NCI-H2196 treated with DMSO at 0.1 percent for 48 hours (cell line): ENCODE measurements at regions not wholly inside any gene's neighbourhood (a gene's known extent, or its start where the extent isn't known, plus 50 kb on each side); places are given as distances from the start of the nearest gene placed in this dataset.
"Not testable (repeated sequence)": the region's sequence is repeated elsewhere in the genome, so short reads cannot be mapped to it uniquely, and the experiment has no call there.

Experiments used
- DNase-seq: peaks from one replicate; lab custom pipeline; 2025; ENCODE audit not compliant: unreplicated experiment; lab: John Stamatoyannopoulos, UW

DNA sequence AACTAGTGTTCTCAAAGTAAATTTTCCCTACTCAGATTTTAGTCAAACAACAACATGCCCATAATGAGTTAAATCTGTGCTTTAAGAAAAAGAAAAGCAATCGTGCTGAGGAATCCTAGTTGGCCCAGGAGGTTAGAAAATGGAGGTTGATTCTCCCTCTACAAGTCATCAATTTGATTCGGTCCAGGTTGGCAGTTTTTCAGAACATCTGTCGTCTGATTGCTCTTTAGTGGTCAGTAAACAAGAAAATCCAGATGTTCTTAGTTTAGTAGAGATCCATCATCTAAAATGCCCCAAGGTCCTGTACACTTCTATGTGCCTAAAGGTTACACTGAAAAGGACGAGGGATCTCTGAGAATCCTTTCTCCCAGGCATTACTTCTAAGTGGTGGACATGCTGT is 659.2 kb downstream of the MTRR start:
- DNase-seq, result no peak

DNA sequence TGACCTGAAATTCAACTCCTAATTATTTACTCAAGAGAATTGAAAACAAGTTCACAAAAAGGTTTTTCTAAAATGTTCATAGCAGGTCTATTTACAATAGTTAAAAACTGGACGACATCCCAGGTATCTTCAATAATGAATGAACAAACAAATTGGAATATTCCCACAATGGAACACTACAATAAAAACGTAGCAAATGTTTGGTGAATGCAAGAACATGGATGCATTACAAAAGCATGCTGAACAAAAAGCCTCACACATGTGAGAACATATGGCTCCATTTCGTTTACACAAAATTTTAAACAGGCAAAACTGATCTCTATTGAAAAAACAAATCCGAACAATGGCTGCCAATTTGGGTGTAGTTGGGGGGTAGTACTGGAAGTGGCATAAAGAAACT is 669.9 kb downstream of the MTRR start:
- no peak for DNase-seq

DNA sequence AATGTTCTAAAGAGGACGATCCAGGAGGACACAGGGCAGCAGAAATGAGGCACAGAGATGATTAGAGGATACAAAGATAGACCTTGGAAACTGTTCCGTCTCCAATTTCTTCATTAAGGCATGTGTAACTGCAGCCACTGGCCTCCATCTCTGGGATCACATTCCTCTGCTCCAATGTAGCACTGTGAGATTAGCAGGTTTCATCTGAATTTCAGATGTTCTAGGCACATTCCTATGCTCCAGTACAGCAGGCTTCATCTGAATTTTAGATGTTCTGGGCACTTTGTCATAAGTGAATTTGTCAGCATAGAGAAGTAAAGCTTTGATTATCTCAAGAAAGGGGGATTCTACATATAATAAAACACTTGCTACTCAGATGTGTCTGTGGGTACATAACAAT is 671.4 kb downstream of the MTRR start:
- no peak for DNase-seq

DNA sequence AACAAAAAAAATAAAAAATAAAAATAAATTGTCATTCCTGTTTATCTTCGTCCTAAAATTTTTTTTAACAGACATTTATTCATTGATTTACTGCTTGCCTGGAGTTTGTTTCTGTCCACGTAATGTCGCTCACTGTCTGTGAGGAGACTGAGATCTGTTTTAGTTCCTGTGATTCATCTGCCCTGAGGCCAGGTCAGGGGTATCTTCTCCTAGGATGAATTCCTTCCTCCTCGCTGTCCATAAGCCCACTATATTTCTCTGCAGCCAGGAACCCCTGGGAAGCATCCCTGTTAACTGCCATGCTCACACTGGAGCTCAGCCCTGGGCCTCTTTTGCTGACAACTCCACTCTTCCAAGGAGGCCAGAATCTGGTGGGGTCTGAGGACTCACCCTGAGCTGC is 682.0 kb downstream of the MTRR start:
- no peak for DNase-seq

DNA sequence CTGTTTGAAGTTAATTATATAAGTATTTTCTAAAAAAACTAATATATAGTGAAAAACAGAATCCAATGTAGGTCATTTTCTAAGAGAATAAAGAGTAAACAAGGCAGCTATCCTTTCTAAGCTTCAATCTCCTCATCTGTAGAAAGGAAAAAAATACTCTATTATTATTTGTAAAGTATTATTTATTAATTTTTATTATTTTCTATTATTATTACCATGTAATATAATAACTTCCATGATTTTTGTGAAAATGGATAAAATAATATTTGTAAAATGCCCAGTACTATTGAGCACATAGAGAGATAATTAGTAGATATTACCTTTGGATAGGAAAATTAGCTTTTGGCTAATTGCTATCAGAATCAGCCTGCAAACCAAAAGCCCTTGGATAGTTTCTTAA is 684.4 kb downstream of the MTRR start:
- DNase-seq, result no peak

DNA sequence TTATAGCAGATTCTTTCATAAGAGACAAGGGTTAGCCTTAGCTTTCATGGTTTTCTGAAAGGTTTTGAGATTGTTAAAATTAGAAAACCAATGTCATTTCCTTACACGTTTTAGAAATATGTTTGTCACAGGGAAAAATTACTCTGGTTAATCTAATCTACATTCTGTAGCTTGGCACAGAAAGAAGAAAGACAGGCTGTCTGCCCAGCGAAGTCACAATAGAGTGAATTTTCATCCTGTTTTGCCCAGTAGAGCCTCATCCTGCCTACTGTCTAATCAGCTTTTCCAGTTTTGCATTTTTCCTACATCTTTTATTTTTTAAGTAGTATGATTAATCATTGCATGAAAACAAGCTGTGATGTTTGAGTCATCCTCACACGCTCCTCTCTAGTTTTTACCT is 688.8 kb downstream of the MTRR start:
- no peak for DNase-seq

DNA sequence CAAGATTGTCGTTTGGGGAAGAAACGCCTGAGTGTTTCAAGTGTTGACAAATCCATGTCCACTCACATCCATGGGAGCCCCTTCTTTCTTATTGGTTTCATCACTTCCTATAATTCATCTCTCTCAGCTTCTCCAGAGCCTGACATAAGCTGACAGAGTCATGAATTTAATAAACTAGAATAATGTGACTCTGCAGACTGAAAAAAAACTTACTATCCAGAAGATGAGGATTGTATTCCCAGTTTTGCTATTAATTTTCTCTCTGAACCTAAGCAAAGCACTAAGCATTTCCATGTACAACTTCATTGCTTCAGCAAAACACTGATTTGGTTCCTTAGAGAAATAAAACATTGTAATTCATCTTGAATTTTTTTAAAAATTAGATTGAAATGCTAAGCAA is 691.8 kb downstream of the MTRR start:
- no peak for DNase-seq

DNA sequence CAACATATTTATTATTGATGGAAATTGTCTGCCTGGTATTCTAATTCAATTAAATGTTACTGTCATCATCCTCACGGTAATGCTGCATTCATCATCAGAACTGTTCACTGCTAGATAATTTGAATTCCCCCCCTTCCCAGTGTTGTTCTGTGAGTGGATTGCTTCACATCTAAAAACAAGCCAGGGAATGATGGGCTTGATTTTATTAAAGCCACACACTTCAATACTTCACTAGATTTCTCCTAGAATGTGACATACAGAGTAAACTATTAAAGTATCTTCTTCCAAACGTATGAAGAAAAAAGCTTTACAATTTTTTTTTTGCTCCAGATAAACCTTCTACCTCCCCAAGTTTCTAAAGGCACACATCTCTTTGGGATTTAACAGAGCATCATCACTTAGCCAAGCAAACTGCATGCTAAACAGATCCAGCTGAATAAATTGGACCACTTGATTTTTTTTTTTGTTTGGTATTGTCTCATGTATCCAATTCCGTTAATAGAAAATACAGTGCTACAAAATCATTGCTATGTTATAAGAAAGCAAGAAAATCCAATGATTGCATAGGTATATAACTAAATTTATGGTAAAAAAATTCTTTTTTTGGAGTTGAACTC is 692.4 kb downstream of the MTRR start:
- no peak for DNase-seq

DNA sequence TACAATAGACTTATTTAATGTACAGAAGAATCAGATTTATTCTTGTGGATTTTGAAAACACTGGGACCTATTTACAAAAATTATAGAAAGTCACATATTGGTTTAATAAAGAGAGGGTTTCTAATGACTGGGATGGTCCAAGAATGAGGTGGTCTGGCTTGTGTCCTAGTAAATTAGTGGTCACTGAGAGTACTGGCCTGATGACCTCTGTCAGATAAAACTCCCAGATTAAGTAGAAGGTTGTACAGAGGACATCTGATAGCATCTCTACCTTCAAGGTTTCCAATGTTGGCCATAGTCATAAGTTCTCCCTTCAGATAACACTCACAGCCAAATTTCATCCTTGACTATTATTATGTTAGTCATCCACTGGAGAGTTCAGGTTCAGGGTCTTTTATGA is 692.9 kb downstream of the MTRR start:
- no peak for DNase-seq

DNA sequence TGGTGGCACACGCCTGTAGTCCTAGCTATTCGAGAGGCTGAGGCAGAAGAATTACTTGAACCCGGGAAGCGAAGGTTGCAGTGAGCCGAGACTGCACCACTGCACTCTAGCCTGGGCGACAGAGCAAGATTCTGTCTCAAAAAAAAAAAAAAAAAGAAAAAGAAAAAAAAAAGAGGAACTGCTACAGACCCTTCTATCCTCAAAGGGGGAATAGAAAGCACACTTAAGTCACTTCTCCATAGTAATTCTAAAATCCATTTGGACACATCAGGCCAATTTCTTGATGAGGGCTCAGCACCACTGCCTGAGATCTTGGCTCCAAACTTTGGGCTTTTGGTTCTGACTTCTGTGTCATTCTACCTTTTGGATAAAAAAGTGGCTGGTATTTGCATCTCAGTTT is 694.6 kb downstream of the MTRR start:
- not testable (repeated sequence) for DNase-seq

DNA sequence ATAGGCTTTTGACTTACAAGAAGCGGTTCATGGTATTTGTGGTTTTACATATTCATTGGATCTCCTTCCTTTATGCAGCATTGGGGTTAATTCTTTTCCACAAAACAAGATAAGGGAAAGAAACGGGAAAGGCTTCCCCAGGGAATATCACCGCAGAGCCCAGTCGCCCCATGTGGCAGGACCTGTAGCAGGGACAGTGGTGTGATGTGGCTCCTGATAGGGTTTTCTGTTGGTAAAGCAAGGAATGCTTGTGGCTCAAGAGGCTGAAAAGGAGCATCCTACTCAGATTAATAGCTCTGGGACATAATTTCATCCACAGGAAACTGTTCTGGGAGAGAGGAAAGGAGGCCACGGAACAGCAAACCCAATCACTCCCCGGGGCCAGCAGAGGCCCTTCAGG is 699.9 kb downstream of the MTRR start:
- no peak for DNase-seq

DNA sequence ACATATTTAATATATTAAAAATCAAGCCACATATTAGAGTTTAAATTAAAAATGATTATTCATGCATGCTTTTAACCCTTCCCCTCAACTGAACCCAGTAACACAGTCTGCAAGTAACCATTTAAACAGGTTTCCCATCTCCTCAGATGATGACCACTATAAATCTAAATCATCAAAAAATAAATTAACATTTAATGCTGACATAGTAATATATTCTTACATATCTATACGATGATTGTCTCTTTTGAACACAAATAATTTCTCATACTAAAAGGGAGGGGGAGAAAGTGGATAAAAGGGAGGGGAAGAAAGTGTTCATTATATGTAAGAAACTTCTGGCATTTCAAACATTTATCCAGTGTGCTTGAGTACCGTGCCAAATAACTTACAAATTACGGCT is 701.6 kb downstream of the MTRR start:
- no peak for DNase-seq

DNA sequence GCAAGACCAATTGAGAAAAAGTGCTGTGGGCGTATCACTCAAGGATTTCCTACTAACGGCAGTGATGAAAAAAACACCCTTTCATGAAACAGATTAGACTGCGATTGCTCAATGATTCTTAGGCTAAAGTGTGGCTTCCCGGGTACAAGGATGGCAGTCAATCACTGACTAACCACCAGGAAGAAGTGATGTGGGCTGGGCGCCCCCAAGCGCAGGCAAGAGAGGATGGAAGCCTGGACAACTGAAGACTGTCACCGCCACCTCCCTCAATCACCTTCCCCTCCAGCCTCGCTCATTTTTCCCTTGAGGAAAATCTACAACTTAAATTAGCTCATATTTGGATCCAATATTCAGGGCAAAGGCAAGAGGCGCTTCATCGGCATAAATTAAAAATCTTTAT is 707.2 kb downstream of the MTRR start:
- DNase-seq, result no peak

DNA sequence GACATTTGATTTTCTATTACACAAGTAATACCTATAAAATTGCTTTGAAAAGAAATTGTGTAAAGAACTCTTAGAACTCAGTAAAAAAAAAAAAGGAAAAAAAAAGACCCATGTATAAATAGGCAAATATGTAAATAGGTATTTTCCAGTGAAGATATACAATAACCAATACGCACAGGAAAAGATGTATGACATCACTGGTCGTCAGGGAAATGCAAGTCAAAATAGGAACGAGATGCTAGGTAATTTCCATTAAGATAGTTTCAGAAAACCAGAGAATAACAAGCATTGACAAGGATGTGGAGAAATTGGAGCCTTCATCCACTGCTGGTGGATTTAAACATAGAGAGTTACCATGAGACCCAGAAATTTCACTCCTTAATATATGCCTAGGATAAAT is 708.8 kb downstream of the MTRR start:
- DNase-seq, result no peak

DNA sequence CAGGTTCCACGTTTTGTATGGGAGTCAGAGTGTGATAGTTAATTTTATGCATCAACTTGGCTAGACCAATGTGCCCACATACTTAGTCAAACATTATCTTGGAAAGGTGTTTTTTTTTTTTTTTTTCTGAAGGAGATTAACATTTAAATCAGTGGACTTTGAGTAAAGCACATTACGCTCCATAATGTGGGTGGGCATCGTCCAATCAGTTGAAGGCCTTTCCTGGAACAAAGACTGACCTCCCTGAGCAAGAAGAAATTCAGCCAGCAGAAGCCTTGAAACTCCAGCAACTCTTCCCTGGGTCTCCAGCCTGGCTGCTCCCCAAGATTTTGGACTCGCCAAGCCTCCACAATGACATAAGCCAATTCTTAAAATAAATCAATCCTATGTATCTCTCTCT is 711.4 kb downstream of the MTRR start:
- no peak for DNase-seq

DNA sequence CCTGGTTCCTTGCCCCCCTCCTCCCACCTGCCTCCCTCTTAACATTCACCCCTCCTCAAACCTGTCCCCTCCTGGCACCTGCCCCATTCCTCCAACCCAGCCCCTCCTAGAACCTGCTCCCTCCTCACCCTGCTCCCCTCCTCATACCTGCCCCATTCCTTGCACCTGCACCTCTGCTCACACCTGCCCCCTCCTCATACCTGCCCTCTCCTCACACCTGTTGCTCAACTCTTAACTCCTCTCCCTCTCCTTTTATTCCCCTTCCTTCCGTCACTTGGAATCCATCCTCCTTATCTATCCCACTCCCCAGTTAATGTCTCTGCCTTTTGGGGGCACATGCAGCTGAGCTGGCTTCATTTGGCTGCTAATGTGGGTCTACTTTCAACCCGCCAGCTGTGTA is 712.1 kb downstream of the MTRR start:
- DNase-seq, result no peak

DNA sequence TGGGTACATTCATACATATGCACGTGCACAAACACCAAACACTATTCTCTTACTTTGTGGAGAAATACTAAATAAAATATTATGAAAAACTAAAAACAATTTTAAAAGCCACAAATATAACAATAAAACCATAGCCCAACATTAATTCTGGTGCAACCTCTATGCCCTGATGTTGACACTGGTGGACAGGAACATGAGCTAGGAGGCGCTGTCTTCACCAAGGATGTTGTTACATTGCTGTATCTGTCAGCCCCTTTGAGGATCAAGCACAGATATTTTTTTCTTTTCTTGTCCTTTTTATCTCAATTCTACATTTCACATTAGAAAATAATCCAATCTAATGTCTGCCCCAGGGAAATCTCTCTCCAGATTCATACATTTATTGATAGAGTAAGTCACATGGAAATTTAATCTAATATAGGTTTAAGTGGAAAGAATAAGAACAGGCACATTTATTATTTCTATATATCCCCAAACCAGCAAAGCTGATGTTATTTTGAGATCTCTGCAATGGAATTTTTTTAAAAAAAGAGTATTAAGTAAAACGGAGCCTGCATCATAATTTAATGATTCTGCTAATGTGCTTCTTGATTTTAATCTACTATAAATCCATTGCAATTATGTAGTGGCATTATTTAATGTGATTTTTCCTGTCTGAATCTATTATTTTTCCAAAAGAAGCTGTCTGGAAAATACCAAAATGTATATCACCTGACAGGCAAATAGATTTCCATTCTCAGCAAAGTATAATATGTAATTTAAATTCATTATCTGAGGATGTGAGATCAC is 716.5 kb downstream of the MTRR start:
- no peak for DNase-seq

DNA sequence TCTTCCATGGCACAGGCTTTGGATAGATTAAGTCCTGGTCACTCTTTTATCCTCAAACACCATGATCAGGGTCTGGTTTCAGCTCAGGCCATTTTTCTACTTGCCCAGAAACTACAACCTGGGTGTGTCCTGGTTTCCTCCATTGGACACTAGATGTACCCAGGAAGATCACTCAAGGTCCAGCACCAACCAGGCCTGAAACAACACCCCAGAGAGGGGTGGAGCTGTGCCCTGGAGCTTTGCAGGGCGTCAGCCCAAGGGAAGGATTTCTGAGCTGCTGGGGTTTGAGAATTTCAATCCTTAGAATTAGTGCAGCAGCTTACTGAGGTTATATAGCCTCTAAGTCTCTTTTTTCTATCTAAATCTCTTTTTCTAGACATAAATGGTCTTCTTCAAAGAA is 722.0 kb downstream of the MTRR start:
- DNase-seq, result no peak

DNA sequence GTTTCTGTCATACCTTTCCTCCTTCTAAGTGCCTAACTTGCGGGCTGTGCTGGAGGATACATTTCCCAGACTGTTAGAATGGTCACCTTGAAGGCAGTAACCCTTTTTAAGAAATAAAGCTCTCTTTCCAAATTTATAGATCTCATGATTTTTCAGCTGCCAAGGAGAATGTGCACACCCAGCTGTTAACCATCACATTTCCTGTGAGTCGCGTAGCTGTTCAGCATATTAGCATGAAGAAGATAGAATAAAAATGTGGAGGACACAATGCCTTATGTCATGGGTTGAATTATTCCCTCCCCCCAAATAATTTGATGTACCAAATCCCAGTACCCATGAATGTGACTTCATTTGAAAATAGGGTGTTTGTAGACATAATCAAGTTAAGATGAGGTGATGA is 729.4 kb downstream of the MTRR start:
- DNase-seq, result no peak

DNA sequence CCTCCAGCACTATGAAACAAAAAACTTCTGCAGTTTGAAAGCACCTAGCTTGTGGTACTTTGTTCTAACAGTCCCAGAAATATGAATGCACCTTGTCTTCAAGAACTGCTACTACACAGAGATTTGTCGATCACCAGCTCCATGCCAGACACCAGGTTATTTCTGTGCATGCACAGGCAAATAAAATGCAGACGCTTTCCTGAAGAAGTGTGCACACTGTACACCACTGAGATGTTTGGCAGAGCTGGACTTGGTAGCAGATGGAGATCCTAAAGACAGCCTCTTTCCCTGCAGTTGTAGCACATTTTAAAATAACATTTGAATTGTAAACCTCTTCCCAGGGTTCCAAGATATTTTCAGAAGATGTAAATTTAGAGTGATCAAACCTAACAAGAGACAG is 730.0 kb downstream of the MTRR start:
- DNase-seq, result no peak

DNA sequence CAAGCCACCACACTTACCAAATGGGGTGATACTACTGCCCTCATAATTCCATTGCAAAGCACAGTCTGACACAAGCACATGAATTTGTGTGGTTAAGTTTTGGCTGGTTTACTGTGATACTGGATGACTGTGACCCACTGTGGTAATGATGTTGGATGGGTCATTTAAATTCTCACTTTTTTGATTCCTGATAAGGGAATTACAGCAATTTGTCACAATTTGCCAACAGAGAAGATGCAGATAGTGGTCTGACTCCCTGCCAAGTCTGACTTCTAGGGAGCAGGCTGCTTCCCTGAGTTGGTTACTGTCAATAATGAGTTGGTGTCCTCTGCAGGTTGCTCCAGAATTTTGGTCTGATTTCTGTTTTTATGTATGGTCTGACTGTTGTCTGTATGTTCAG is 731.9 kb downstream of the MTRR start:
- no peak for DNase-seq

DNA sequence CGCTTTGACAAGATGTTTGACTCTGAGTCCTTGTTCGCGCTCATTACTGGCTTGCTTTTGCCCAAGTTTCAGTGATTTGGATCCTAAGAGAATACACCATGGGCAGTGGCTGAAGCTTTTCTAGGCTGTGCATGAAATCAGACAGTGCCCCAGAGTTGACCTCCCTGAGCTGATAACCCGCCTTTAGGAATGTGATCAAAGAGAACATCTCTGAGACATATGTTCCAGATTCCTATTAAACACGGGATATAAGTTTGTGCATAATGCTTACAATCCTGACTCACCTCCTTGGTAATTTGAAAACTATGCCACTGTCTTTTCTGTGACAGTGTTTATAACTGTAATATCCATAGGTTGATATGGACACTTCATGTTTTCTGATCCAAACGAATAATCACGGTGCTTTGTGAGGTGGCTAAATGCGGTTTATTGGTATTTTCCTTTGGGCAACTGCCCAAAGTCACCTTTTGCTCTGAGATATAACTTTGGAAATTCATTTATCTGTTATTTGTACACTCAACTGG is 732.9 kb downstream of the MTRR start:
- DNase-seq, result no peak

DNA sequence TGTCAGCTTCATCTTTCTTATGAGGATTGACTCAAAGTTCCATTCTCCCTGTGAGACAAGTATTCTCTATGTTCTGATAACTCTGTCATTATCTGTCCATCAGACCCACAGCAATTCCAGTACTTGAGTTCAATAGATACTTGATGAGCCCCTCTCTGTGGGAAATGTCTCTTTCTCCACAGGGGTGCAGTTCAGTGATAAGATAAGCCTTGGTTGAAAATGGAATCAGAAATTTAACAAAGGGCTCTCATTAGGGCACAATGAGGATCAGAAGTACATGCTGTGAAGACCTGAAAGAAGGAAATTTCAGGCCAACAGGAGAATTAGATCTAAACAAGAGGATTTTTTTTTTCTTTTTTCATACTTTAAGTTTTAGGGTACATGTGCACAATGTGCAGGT is 737.3 kb downstream of the MTRR start:
- no peak for DNase-seq
